OCI-LY3 (cell line): ENCODE measurements at regions not wholly inside any gene's neighbourhood (a gene's known extent, or its start where the extent isn't known, plus 50 kb on each side); places are given as distances from the start of the nearest gene placed in this dataset.

ENCODE experiments used
- CTCF ChIP-seq: fragments of 200-600, 300-600 bp; sonication (generic); IDR thresholded peaks from 2 replicates; pipeline ENCODE4 v1.5.1; 2014; ENCODE audit warnings: antibody characterized with exemption, low read length, low read depth
- EZH2phosphoT487 ChIP-seq: fragments of 200-600 bp; shearing (Covaris generic); IDR thresholded peaks from 2 replicates; pipeline ENCODE4 v1.6.1; 2018; ENCODE audit warnings: antibody characterized with exemption, mixed run types, low read depth

GRCh38 chr2:19772981-19773380, 128.8 kb downstream of the TTC32 start:
- TF ChIP-seq CTCF = no peak
- TF ChIP-seq EZH2phosphoT487 = no peak
